ENCODE measurements at regions not wholly inside any gene's neighbourhood (a gene's known extent, or its start where the extent isn't known, plus 50 kb on each side); places are given as distances from the start of the nearest gene placed in this dataset.

DNA sequence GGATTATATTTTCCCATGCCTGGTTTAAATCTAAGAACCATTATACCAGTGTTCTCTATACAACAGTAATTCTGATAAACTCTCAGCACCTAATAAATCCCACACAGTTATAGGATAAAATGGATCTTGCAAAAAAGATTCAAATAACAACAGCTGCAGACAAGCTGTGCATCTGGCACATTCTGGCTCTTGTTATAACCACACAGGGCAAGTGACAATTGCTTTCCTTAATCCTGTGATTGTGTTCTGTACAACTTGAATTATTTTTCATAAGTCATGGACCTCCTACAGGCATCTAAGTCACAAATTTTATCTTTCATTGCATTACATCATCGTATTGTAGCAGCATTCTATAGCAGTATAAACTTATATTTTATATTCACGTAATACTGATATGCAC is 948.3 kb downstream of the SLITRK1 start:
- ATAC-seq (ENCODE audit: low FRiP score): no peak
- TF ChIP-seq, protein P1, sequence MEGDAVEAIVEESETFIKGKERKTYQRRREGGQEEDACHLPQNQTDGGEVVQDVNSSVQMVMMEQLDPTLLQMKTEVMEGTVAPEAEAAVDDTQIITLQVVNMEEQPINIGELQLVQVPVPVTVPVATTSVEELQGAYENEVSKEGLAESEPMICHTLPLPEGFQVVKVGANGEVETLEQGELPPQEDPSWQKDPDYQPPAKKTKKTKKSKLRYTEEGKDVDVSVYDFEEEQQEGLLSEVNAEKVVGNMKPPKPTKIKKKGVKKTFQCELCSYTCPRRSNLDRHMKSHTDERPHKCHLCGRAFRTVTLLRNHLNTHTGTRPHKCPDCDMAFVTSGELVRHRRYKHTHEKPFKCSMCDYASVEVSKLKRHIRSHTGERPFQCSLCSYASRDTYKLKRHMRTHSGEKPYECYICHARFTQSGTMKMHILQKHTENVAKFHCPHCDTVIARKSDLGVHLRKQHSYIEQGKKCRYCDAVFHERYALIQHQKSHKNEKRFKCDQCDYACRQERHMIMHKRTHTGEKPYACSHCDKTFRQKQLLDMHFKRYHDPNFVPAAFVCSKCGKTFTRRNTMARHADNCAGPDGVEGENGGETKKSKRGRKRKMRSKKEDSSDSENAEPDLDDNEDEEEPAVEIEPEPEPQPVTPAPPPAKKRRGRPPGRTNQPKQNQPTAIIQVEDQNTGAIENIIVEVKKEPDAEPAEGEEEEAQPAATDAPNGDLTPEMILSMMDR (IDR thresholded peaks at IDR 0.05): no peak
- no peak for DNase-seq (ENCODE audit: low spot score)

GRCh38 chr13:82925114-82925513 is 957.2 kb downstream of the SLITRK1 start:
- TF ChIP-seq, protein P1 (IDR thresholded peaks at IDR 0.05): no peak
- no peak for DNase-seq (ENCODE audit: low spot score)
- ATAC-seq (ENCODE audit: low FRiP score): no peak

GRCh38 chr13:82917984-82918383 is 964.3 kb downstream of the SLITRK1 start:
- ATAC-seq (ENCODE audit: low FRiP score) (no peak), DNase-seq (ENCODE audit: low spot score) (no peak)
- TF ChIP-seq, protein P1 (IDR thresholded peaks at IDR 0.05): no peak

DNA sequence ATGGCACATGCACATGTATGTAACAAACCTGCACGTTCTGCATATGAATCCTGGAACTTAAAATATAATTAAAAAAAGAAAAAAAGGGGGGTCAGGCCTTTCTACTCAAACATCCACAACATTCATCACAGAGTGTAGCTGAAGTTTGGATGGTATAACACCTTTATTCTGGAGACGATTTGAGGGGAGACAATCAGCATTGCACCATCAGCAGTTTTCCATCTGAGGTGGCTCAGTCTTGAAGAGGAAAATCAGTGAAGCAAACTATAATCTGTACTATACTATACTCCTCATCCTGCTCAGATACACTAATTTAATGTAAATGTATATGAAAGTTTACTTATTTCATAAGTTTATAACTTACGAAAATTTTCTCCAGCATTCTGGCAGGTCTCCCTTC is 969.7 kb downstream of the SLITRK1 start:
- DNase-seq (ENCODE audit: low spot score): no peak
- ATAC-seq (ENCODE audit: low FRiP score): no peak
- TF ChIP-seq, protein P1 (IDR thresholded peaks at IDR 0.05): no peak

GRCh38 chr13:82905071-82905470 is 977.2 kb downstream of the SLITRK1 start:
- DNase-seq (ENCODE audit: low spot score) (no peak), ATAC-seq (ENCODE audit: low FRiP score) (no peak)
- TF ChIP-seq, protein P1 (IDR thresholded peaks at IDR 0.05): no peak

GRCh38 chr13:82900453-82900852 is 981.8 kb downstream of the SLITRK1 start:
- DNase-seq (ENCODE audit: low spot score) (no peak), ATAC-seq (ENCODE audit: low FRiP score) (no peak)
- TF ChIP-seq, protein P1 (IDR thresholded peaks at IDR 0.05): no peak

- ATAC-seq (ENCODE audit: low FRiP score): no peak
These were observed 983.7 kb downstream of the SLITRK1 start for GRCh38 chr13:82898586-82898985.

More at GRCh38 chr13:82898586-82898985, 983.7 kb downstream of the SLITRK1 start:
- no peak for DNase-seq (ENCODE audit: low spot score)
- TF ChIP-seq, protein P1 (IDR thresholded peaks at IDR 0.05): no peak

Measured in omental fat pad (tissue), 3 donors.